PFSK-1 (cell line): ENCODE measurements at regions not wholly inside any gene's neighbourhood (a gene's known extent, or its start where the extent isn't known, plus 50 kb on each side); places are given as distances from the start of the nearest gene placed in this dataset.

Experiments
- FOXP2 ChIP-seq: optimal IDR thresholded peaks from 2 replicates; pipeline ENCODE3; 2011; ENCODE audit warnings: borderline replicate concordance, control low read depth, inconsistent platforms; ENCODE audit not compliant: insufficient read depth; ENCODE audit errors: extremely low read length, extremely low read depth
- POLR2AphosphoS5 ChIP-seq: IDR thresholded peaks from 2 replicates; pipeline ENCODE4 v1.6.1; 2012; ENCODE audit warnings: low read depth, mild to moderate bottlenecking, control low read depth, low read length, moderate library complexity
- REST ChIP-seq, 2 experiments: IDR thresholded peaks; 2 replicates each; pipeline versions ENCODE4 v1.6.1 to v1.8.0; 2011 to 2012; ENCODE audit warnings: low read depth in 2 of 2, low read length in 2 of 2, control low read depth in 1 of 2, inconsistent platforms in 1 of 2, mild to moderate bottlenecking in 1 of 2, moderate library complexity in 1 of 2; ENCODE audit not compliant: insufficient read depth in 1 of 2
- SIN3A ChIP-seq: IDR thresholded peaks from 2 replicates; pipeline ENCODE4 v1.6.1; 2012; ENCODE audit warnings: mild to moderate bottlenecking, low read length, moderate library complexity, borderline replicate concordance; ENCODE audit not compliant: insufficient read depth
- TAF1 ChIP-seq: IDR thresholded peaks from 2 replicates; pipeline ENCODE4 v1.6.1; 2012; ENCODE audit warnings: low read length, control low read depth, borderline replicate concordance; ENCODE audit not compliant: insufficient read depth

- TF ChIP-seq POLR2AphosphoS5 = no peak
Measured at GRCh38 chr6:144823131-144823530, 538.0 kb downstream of the UTRN start.

GRCh38 chr6:144824018-144824417, 538.9 kb downstream of the UTRN start:
- TF ChIP-seq POLR2AphosphoS5 (no peak), REST (IDR thresholded peaks at IDR 0.05; ENCODE audit: insufficient read depth in 1 of 2, low read depth in 2 of 2, low read length in 2 of 2) (no peak), TAF1 (no peak), SIN3A (no peak), FOXP2 (no peak)

GRCh38 chr6:144834426-144835038, 549.4 kb downstream of the UTRN start:
- TF ChIP-seq SIN3A (no peak), TAF1 (no peak), REST (IDR thresholded peaks at IDR 0.05; ENCODE audit: insufficient read depth in 1 of 2, low read depth in 2 of 2, low read length in 2 of 2) (no peak), FOXP2 (no peak), POLR2AphosphoS5 (no peak)

- TF ChIP-seq REST (IDR thresholded peaks at IDR 0.05; ENCODE audit: insufficient read depth in 1 of 2, low read depth in 2 of 2, low read length in 2 of 2) (no peak), TAF1 (no peak), SIN3A (no peak), POLR2AphosphoS5 (no peak), FOXP2 (no peak)
Measured at GRCh38 chr6:144835322-144835973, 550.3 kb downstream of the UTRN start.

- TF ChIP-seq REST (IDR thresholded peaks at IDR 0.05; ENCODE audit: insufficient read depth in 1 of 2, low read depth in 2 of 2, low read length in 2 of 2) (no peak), FOXP2 (no peak)
Measured at GRCh38 chr6:144840619-144841018, 555.5 kb downstream of the UTRN start.
